ENCODE measurements at regions not wholly inside any gene's neighbourhood (a gene's known extent, or its start where the extent isn't known, plus 50 kb on each side); places are given as distances from the start of the nearest gene placed in this dataset.

DNA sequence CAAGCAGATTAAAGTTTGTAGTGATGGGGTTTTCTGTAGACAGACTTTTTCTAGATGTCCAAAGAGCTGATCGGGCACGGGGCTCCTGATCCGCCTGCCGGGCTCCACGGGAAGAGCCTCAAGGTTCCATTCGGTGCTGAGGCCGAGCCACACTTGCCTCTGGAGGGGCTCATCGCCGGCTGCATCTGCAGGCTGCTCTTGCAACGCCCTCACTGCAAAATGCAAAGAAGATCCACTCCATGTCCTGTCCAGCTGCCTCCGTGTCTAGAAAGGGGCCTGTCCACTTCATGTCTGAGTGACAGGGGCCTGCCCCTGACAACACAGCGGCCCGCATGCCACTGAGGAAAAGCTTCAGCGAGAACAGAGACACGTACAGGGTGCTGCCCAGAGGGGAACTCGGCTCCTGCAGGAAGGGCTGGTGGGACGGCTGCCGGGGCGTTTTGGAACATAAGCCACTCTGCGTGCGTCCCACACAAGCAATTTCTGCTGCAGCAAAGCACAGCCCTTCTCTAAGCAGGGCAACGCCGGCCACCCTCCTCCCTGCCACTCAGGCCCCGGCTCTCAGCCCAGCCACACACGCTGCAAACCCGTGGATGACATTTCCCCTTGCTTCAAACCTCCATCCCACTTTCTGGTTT is 53.6 kb upstream of the CTDP1 start:
- no peak for TF ChIP-seq POLR2A (IDR thresholded peaks at IDR 0.05)
- Histone ChIP-seq H3K36me3 (no peaks in the 10 kb centered on the region), H3K9me3 (no peaks in the 10 kb centered on the region), H3K27ac (peak overlapping the region in 1 of 4 donors; percentile 27), H3K27me3 (no peaks in the 10 kb centered on the region), H3K4me3 (no peak overlapping the region), H3K4me1 (peaks cover 0 to 12% (median 0%) of the 10 kb centered on the region in 4 donors)
- no peak for DNase-seq

DNA sequence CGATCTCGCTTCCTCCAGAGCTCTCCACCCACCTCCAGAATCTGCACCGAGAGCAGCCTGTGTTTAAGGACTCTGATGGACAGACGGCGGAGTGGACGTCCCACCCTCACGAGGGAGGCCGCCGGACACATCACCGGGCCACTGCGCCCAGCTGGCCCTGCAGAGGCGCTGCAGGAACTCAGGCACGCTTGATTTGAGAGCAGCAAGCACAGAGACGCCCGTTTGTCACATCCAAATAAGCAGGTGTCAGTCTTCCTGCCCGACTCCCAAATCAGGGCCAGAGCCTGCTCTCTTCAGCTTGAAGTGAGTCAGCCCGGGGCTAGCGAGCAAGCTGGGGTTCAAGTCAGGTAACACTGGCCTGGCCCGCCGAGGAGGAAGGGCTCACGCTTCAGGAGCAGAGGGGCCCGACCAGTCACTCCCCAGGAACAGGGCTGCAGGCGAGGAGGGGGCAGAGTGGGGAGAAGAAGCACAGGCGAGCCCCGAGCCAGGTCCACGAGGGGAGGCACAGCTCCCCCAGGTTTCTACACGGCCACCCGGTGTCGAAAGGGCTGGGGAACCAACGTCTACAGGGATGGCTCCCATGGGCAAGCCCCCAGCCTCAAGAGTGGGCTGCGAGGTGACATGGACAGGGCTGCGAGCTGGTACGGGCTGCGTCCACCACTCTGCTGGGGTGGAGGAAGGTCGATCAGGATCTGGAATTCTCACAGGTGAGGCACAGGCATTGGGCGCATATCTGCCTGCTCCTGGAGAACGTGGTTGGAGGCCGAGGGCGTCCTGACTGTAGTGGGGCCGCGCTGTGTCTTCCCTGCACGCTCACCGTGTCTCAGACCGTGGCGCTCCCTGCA is 52.5 kb upstream of the CTDP1 start:
- Histone ChIP-seq H3K36me3 (no peaks in the 10 kb centered on the region), H3K27me3 (no peaks in the 10 kb centered on the region), H3K9me3 (no peaks in the 10 kb centered on the region), H3K4me1 (peaks cover 0 to 12% (median 0%) of the 10 kb centered on the region in 4 donors), H3K27ac (no peak overlapping the region), H3K4me3 (no peak overlapping the region)
- no peak for DNase-seq
- no peak for TF ChIP-seq POLR2A (IDR thresholded peaks at IDR 0.05)
- TF ChIP-seq, protein P1, sequence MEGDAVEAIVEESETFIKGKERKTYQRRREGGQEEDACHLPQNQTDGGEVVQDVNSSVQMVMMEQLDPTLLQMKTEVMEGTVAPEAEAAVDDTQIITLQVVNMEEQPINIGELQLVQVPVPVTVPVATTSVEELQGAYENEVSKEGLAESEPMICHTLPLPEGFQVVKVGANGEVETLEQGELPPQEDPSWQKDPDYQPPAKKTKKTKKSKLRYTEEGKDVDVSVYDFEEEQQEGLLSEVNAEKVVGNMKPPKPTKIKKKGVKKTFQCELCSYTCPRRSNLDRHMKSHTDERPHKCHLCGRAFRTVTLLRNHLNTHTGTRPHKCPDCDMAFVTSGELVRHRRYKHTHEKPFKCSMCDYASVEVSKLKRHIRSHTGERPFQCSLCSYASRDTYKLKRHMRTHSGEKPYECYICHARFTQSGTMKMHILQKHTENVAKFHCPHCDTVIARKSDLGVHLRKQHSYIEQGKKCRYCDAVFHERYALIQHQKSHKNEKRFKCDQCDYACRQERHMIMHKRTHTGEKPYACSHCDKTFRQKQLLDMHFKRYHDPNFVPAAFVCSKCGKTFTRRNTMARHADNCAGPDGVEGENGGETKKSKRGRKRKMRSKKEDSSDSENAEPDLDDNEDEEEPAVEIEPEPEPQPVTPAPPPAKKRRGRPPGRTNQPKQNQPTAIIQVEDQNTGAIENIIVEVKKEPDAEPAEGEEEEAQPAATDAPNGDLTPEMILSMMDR (IDR thresholded peaks at IDR 0.05): no peak

GRCh38 chr18:79627750-79628294 is 51.8 kb upstream of the CTDP1 start:
- Histone ChIP-seq H3K9me3 (no peaks in the 10 kb centered on the region), H3K36me3 (no peaks in the 10 kb centered on the region), H3K27me3 (no peaks in the 10 kb centered on the region), H3K4me1 (peaks cover 0 to 12% (median 0%) of the 10 kb centered on the region in 4 donors), H3K27ac (no peak overlapping the region), H3K4me3 (no peak overlapping the region)
- TF ChIP-seq, protein P1 (IDR thresholded peaks at IDR 0.05): no peak
- TF ChIP-seq POLR2A (IDR thresholded peaks at IDR 0.05): no peak
- peak in 1 of 3 donors; percentile 35 for DNase-seq

- H3K4me1 ChIP-seq: peaks cover 0 to 12% (median 0%) of the 10 kb centered on the region in 4 donors
- TF ChIP-seq, protein P1 (IDR thresholded peaks at IDR 0.05): no peak
- TF ChIP-seq POLR2A (IDR thresholded peaks at IDR 0.05): no peak
- H3K4me3 ChIP-seq: no peak overlapping the region
- no peaks in the 10 kb centered on the region for H3K27me3 ChIP-seq
- no peaks in the 10 kb centered on the region for H3K9me3 ChIP-seq
- peak in 1 of 3 donors; percentile 30 for DNase-seq
- no peaks in the 10 kb centered on the region for H3K36me3 ChIP-seq
- H3K27ac ChIP-seq: no peak overlapping the region
Observed at GRCh38 chr18:79628416-79629248, 51.0 kb upstream of the CTDP1 start.

DNA sequence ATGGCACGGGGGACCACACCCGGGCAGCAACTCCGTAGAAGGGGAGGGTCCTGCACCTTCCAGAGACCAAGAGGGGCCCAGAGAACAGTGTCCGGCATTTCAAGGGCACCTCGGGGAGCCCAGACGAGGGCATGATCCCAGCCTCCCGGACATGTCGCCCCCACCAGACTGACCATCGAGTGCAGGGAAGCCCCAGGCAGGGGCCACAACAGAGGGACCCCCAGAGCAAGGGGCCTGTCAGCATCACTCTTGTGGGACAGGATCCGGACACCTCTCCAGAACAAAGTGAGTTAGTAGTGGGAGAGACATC is 50.4 kb upstream of the CTDP1 start:
- peak in 2 of 3 donors; percentile 11 to 33 for DNase-seq
- Histone ChIP-seq H3K27me3 (no peaks in the 10 kb centered on the region), H3K36me3 (no peaks in the 10 kb centered on the region), H3K4me3 (no peak overlapping the region), H3K4me1 (peaks cover 0 to 11% (median 0%) of the 10 kb centered on the region in 4 donors), H3K9me3 (no peaks in the 10 kb centered on the region), H3K27ac (no peak overlapping the region)
- TF ChIP-seq, protein P1 (IDR thresholded peaks at IDR 0.05): no peak
- TF ChIP-seq POLR2A (IDR thresholded peaks at IDR 0.05): no peak
